ENCODE measurements at regions not wholly inside any gene's neighbourhood (a gene's known extent, or its start where the extent isn't known, plus 50 kb on each side); places are given as distances from the start of the nearest gene placed in this dataset.

DNA sequence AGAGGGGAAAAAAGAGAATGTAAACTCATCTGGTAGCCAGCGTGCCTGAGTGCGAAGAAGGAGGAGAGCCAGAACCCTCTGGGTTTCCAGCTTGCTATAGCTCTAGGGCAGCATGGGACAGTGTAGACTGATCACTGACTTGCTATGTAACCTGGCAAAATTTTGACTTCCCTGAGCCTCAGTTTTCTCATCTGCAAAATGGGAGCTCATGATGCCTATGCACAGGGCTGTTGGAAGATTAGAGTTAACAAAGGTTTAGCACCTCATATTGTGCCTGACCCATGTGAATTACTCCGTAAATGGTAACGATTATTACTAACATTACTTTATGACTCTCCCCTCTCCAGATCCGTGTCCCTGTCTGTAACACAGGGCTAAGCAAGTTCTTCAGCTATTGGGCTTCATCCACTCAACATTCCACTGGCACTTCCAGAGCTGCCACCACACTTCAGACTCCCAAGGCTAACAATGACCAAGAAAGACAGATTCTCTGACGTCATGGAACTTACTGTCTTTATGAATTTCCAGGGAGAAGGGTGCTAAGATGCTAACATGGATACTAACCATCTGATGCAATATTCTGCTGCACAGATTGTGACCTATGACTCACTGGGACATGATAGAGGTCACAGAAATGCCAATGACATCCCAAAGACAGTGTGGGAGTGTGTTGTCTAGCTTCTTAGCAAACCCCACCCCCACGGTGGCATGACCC lies 195.2 kb downstream of the TRIM29 start (continued):
- TF ChIP-seq, protein P1, sequence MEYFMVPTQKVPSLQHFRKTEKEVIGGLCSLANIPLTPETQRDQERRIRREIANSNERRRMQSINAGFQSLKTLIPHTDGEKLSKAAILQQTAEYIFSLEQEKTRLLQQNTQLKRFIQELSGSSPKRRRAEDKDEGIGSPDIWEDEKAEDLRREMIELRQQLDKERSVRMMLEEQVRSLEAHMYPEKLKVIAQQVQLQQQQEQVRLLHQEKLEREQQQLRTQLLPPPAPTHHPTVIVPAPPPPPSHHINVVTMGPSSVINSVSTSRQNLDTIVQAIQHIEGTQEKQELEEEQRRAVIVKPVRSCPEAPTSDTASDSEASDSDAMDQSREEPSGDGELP (CRISPR knock-in tag; IDR thresholded peaks at IDR 0.05; ENCODE audit: borderline replicate concordance): no peak
- TF ChIP-seq, protein P2, sequence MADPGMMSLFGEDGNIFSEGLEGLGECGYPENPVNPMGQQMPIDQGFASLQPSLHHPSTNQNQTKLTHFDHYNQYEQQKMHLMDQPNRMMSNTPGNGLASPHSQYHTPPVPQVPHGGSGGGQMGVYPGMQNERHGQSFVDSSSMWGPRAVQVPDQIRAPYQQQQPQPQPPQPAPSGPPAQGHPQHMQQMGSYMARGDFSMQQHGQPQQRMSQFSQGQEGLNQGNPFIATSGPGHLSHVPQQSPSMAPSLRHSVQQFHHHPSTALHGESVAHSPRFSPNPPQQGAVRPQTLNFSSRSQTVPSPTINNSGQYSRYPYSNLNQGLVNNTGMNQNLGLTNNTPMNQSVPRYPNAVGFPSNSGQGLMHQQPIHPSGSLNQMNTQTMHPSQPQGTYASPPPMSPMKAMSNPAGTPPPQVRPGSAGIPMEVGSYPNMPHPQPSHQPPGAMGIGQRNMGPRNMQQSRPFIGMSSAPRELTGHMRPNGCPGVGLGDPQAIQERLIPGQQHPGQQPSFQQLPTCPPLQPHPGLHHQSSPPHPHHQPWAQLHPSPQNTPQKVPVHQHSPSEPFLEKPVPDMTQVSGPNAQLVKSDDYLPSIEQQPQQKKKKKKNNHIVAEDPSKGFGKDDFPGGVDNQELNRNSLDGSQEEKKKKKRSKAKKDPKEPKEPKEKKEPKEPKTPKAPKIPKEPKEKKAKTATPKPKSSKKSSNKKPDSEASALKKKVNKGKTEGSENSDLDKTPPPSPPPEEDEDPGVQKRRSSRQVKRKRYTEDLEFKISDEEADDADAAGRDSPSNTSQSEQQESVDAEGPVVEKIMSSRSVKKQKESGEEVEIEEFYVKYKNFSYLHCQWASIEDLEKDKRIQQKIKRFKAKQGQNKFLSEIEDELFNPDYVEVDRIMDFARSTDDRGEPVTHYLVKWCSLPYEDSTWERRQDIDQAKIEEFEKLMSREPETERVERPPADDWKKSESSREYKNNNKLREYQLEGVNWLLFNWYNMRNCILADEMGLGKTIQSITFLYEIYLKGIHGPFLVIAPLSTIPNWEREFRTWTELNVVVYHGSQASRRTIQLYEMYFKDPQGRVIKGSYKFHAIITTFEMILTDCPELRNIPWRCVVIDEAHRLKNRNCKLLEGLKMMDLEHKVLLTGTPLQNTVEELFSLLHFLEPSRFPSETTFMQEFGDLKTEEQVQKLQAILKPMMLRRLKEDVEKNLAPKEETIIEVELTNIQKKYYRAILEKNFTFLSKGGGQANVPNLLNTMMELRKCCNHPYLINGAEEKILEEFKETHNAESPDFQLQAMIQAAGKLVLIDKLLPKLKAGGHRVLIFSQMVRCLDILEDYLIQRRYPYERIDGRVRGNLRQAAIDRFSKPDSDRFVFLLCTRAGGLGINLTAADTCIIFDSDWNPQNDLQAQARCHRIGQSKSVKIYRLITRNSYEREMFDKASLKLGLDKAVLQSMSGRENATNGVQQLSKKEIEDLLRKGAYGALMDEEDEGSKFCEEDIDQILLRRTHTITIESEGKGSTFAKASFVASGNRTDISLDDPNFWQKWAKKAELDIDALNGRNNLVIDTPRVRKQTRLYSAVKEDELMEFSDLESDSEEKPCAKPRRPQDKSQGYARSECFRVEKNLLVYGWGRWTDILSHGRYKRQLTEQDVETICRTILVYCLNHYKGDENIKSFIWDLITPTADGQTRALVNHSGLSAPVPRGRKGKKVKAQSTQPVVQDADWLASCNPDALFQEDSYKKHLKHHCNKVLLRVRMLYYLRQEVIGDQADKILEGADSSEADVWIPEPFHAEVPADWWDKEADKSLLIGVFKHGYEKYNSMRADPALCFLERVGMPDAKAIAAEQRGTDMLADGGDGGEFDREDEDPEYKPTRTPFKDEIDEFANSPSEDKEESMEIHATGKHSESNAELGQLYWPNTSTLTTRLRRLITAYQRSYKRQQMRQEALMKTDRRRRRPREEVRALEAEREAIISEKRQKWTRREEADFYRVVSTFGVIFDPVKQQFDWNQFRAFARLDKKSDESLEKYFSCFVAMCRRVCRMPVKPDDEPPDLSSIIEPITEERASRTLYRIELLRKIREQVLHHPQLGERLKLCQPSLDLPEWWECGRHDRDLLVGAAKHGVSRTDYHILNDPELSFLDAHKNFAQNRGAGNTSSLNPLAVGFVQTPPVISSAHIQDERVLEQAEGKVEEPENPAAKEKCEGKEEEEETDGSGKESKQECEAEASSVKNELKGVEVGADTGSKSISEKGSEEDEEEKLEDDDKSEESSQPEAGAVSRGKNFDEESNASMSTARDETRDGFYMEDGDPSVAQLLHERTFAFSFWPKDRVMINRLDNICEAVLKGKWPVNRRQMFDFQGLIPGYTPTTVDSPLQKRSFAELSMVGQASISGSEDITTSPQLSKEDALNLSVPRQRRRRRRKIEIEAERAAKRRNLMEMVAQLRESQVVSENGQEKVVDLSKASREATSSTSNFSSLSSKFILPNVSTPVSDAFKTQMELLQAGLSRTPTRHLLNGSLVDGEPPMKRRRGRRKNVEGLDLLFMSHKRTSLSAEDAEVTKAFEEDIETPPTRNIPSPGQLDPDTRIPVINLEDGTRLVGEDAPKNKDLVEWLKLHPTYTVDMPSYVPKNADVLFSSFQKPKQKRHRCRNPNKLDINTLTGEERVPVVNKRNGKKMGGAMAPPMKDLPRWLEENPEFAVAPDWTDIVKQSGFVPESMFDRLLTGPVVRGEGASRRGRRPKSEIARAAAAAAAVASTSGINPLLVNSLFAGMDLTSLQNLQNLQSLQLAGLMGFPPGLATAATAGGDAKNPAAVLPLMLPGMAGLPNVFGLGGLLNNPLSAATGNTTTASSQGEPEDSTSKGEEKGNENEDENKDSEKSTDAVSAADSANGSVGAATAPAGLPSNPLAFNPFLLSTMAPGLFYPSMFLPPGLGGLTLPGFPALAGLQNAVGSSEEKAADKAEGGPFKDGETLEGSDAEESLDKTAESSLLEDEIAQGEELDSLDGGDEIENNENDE (IDR thresholded peaks at IDR 0.05; ENCODE audit: low read depth, low read length): no peak
- no peak for TF ChIP-seq RBBP5 (IDR thresholded peaks at IDR 0.05; ENCODE audit: borderline replicate concordance, insufficient read depth, low read length, poor library complexity, severe bottlenecking)
- TF ChIP-seq, protein P3, sequence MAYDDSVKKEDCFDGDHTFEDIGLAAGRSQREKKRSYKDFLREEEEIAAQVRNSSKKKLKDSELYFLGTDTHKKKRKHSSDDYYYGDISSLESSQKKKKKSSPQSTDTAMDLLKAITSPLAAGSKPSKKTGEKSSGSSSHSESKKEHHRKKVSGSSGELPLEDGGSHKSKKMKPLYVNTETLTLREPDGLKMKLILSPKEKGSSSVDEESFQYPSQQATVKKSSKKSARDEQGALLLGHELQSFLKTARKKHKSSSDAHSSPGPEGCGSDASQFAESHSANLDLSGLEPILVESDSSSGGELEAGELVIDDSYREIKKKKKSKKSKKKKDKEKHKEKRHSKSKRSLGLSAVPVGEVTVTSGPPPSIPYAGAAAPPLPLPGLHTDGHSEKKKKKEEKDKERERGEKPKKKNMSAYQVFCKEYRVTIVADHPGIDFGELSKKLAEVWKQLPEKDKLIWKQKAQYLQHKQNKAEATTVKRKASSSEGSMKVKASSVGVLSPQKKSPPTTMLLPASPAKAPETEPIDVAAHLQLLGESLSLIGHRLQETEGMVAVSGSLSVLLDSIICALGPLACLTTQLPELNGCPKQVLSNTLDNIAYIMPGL (CRISPR knock-in tag; IDR thresholded peaks at IDR 0.05): no peak
- TF ChIP-seq ZKSCAN8 (CRISPR knock-in tag; IDR thresholded peaks at IDR 0.05): no peak
- TF ChIP-seq FOSL1 (tag; conservative IDR thresholded peaks at IDR 0.05): peak; percentile 58
- no peak for TF ChIP-seq HMG20B (CRISPR knock-in tag; IDR thresholded peaks at IDR 0.05)
- no peak for TF ChIP-seq ZNF431 (CRISPR knock-in tag; IDR thresholded peaks at IDR 0.05)
- no peak for TF ChIP-seq NR1H2 (CRISPR knock-in tag; IDR thresholded peaks at IDR 0.05)
- TF ChIP-seq SLC30A9 (CRISPR knock-in tag; IDR thresholded peaks at IDR 0.05): no peak
- no peak for TF ChIP-seq ZNF165 (CRISPR knock-in tag; IDR thresholded peaks at IDR 0.05; ENCODE audit: borderline replicate concordance)
- no peak for TF ChIP-seq RAD21 (CRISPR knock-in tag; conservative IDR thresholded peaks at IDR 0.05 in 1 of 2, IDR thresholded peaks at IDR 0.05 in 1 of 2)
- no peak for TF ChIP-seq EGR1 (conservative IDR thresholded peaks at IDR 0.05)
- no peak for TF ChIP-seq SP2 (IDR thresholded peaks at IDR 0.05; ENCODE audit: extremely low read depth, low read depth, low read length, poor library complexity, severe bottlenecking)

Data from K562 (cell line).